NOMO-1 treated with dmso at 0.1 percent for 144 hours (cell line): ENCODE measurements at regions not wholly inside any gene's neighbourhood (a gene's known extent, or its start where the extent isn't known, plus 50 kb on each side); places are given as distances from the start of the nearest gene placed in this dataset.
A peak's percentile ranks its signal among the peaks of the same experiment; 100 is the strongest.

Source experiments
- DNase-seq: peaks from one replicate; lab custom pipeline; 2025; ENCODE audit not compliant: unreplicated experiment; lab: John Stamatoyannopoulos, UW

GRCh38 chr5:88376728-88377127, 108.1 kb upstream of the TMEM161B start:
- DNase-seq, result no peak

- peak; percentile 44 for DNase-seq
These were observed 105.7 kb upstream of the TMEM161B start for GRCh38 chr5:88374391-88374790.

DNA sequence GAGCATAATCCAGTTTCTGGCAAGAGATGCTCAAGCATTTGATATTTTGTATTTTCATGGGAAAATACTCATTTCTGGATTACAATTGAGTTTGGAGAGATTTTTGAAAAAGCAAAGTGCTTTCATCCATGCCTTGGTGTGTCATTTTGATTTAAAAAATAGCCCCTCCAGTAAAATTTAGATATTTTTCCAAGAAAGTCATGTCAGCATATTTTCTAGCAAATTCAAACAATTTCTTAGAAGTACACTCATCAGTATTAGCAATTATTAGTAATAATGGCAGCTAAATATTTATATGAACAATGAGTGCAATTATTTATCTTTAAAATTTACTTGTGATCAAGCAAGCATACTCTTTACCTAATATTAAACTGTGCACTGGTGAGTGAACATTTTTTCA, 102.2 kb upstream of the TMEM161B start:
- no peak for DNase-seq

GRCh38 chr5:88368201-88368600, 99.6 kb upstream of the TMEM161B start:
- no peak for DNase-seq

GRCh38 chr5:88364991-88365390, 96.3 kb upstream of the TMEM161B start:
- DNase-seq, result no peak

DNA sequence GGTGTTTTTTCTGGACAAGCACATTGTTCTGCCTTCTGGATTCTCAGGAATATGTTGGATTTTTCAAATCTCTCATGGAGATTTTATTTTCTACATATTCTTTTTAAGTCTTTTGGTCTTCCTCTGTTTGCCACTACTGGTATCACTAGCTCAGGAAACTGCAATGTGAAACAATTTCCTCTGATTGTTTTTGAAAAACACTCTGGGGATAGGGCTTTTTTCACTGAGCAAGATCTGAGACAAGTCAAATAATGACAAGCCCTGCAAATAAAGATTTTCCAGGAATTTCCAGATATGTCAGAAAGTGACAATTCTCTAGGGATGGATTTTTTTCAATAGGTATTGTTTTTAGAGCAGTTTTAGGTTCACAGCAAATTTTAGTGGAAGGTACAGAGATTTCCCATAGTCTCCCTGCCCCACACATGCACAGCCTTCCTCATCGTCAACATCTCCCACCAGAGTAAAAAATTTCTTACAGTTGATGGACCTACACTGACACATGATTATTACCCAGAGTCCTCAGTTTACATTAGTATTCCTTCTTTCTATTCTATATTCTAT, 86.9 kb upstream of the TMEM161B start:
- DNase-seq, result no peak

GRCh38 chr5:88325868-88326267, 57.2 kb upstream of the TMEM161B start:
- no peak for DNase-seq

- no peak for DNase-seq
These were observed 54.1 kb upstream of the TMEM161B start for GRCh38 chr5:88322785-88323184.
